ENCODE measurements at regions not wholly inside any gene's neighbourhood (a gene's known extent, or its start where the extent isn't known, plus 50 kb on each side); places are given as distances from the start of the nearest gene placed in this dataset.

DNA sequence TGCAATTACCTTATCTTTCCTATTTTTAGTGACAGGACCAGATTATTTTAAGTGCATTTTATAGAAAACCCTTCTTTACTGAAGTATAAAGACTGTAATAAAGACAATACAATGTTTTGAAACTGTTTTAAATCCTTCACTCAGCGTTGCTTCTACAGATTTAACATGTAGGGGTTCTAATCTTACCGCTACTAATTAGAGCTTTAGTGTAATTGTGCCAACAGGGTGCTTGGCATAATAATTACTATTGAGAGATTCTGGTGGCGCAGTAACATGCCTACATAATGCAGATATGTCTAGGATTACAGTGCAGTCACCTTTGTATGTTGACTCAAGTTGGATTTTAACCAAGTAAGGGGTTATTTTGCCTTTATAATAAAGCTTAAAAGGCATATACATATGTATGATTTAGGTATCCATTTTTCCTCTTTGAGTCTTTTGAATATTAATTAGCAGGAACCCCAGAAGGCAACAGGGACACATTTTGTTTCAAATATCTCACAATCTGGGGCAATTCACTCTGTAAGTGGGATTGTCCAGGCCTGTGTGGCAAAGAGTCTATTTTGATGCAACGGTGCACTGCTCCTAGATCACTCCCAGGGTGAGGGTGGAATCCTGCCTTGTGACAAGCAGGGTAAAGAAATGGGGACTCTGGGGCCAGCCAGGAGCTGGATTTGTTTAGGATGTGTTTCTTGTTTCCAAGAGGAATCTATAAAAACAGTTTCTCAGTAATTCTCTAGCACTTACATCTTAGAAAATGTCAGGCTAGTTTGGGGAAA is 604.7 kb upstream of the SALL1 start:
- no TSS peak for BruUV-seq (replicated peaks)
- ChIA-PET POLR2A (interaction anchor here (0.5 kb wide), 1 partner anchor 17 kb away, joined by 3 read pairs; no protein-coding TSS in a partner anchor), CTCF (interaction anchor here (0.6 to 1.0 kb wide), 4 partner anchors 79 to 1163 kb away, joined by 3 to 4 read pairs (median 4); no protein-coding TSS in a partner anchor)
- intact Hi-C loops (cut with micrococcal nuclease): no loop called here
- Mint-ChIP-seq H3K9me3 (ENCODE audit: unreplicated experiment) (no peaks in the 10 kb centered on the region), H3K4me3 (ENCODE audit: unreplicated experiment) (no peak overlapping the region), H3K4me1 (ENCODE audit: insufficient read depth, unreplicated experiment) (no peaks in the 10 kb centered on the region), H3K27ac (ENCODE audit: low read depth, unreplicated experiment) (no peak overlapping the region), H3K27me3 (ENCODE audit: insufficient read depth, unreplicated experiment) (no peaks in the 10 kb centered on the region), H3K36me3 (ENCODE audit: insufficient read depth, unreplicated experiment) (no peaks in the 10 kb centered on the region)
- TF ChIP-seq CTCF (IDR thresholded peaks at IDR 0.05; ENCODE audit: unreplicated experiment): no peak
- no peak for DNase-seq (ENCODE audit: unreplicated experiment)

GRCh38 chr16:51755039-51755501 is 604.0 kb upstream of the SALL1 start:
- DNase-seq (ENCODE audit: unreplicated experiment): no peak

GRCh38 chr16:51753467-51754127 is 602.5 kb upstream of the SALL1 start:
- intact Hi-C loops (cut with micrococcal nuclease): no loop called here
- DNase-seq (ENCODE audit: unreplicated experiment): no peak
- CTCF ChIA-PET: interaction anchor here (0.6 kb wide), 1 partner anchor 9 kb away, joined by 3 read pairs; no protein-coding TSS in a partner anchor
- Mint-ChIP-seq H3K27ac (ENCODE audit: low read depth, unreplicated experiment) (no peak overlapping the region), H3K4me3 (ENCODE audit: unreplicated experiment) (no peak overlapping the region), H3K27me3 (ENCODE audit: insufficient read depth, unreplicated experiment) (no peaks in the 10 kb centered on the region), H3K36me3 (ENCODE audit: insufficient read depth, unreplicated experiment) (no peaks in the 10 kb centered on the region), H3K9me3 (ENCODE audit: unreplicated experiment) (no peaks in the 10 kb centered on the region), H3K4me1 (ENCODE audit: insufficient read depth, unreplicated experiment) (no peaks in the 10 kb centered on the region)
- BruUV-seq (replicated peaks): no TSS peak
- POLR2A ChIA-PET: no interaction called here
- TF ChIP-seq CTCF (IDR thresholded peaks at IDR 0.05; ENCODE audit: unreplicated experiment): no peak

More at GRCh38 chr16:51755039-51755501, 604.0 kb upstream of the SALL1 start:
- CTCF ChIA-PET: interaction anchor here (0.6 kb wide), 1 partner anchor 1162 kb away, joined by 3 read pairs; no protein-coding TSS in a partner anchor
- POLR2A ChIA-PET: interaction anchor here (0.5 kb wide), 1 partner anchor 17 kb away, joined by 3 read pairs; no protein-coding TSS in a partner anchor
- Mint-ChIP-seq H3K9me3 (ENCODE audit: unreplicated experiment) (no peaks in the 10 kb centered on the region), H3K4me1 (ENCODE audit: insufficient read depth, unreplicated experiment) (no peaks in the 10 kb centered on the region), H3K27ac (ENCODE audit: low read depth, unreplicated experiment) (no peak overlapping the region), H3K27me3 (ENCODE audit: insufficient read depth, unreplicated experiment) (no peaks in the 10 kb centered on the region), H3K4me3 (ENCODE audit: unreplicated experiment) (no peak overlapping the region), H3K36me3 (ENCODE audit: insufficient read depth, unreplicated experiment) (no peaks in the 10 kb centered on the region)
- BruUV-seq (replicated peaks): no TSS peak
- TF ChIP-seq CTCF (IDR thresholded peaks at IDR 0.05; ENCODE audit: unreplicated experiment): no peak
- intact Hi-C loops (cut with micrococcal nuclease): no loop called here

DNA sequence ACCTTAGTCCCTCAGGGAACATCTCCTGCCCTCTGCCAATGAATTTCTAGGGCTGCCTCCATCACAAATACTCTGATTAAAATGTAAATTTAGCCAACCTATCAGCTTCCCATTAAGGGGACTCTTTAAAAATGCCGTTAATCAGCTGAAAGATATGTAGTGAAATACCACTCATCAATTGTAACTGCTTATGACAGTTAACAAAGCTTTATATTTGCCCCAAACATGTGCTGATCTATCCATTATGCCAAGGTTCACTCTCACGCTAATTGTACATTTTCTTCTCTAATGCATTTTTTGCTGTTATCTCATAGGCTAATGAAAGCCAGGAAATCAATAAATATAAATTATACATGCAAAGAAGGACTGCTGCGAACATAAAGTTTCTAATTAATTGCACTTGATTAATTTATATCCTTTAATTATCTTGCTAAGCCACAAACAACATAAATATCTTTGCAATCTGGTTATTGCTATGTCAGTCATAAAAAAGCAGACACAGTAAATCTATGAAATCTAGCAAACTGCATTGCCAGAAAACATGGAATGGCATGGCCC is 601.4 kb upstream of the SALL1 start:
- no peak overlapping the region for H3K27ac Mint-ChIP-seq (ENCODE audit: low read depth, unreplicated experiment)
- ChIA-PET POLR2A (no interaction called here), CTCF (interaction anchor here (0.6 to 0.9 kb wide), 2 partner anchors 9 to 10 kb away, joined by 3 to 5 read pairs; no protein-coding TSS in a partner anchor)
- H3K36me3 Mint-ChIP-seq (ENCODE audit: insufficient read depth, unreplicated experiment): no peaks in the 10 kb centered on the region
- DNase-seq (ENCODE audit: unreplicated experiment): no peak
- H3K27me3 Mint-ChIP-seq (ENCODE audit: insufficient read depth, unreplicated experiment): no peaks in the 10 kb centered on the region
- BruUV-seq (replicated peaks): no TSS peak
- intact Hi-C loops (cut with micrococcal nuclease): no loop called here
- no peaks in the 10 kb centered on the region for H3K9me3 Mint-ChIP-seq (ENCODE audit: unreplicated experiment)
- no peak for TF ChIP-seq CTCF (IDR thresholded peaks at IDR 0.05; ENCODE audit: unreplicated experiment)
- H3K4me3 Mint-ChIP-seq (ENCODE audit: unreplicated experiment): no peak overlapping the region
- H3K4me1 Mint-ChIP-seq (ENCODE audit: insufficient read depth, unreplicated experiment): no peaks in the 10 kb centered on the region
